Stomach (tissue), 4 donors: ENCODE measurements at regions not wholly inside any gene's neighbourhood (a gene's known extent, or its start where the extent isn't known, plus 50 kb on each side); places are given as distances from the start of the nearest gene placed in this dataset.

Source experiments
- CTCF ChIP-seq, 7 experiments: fragments of 450-650 bp in 4 of 7; fragments of 200-600 bp in 3 of 7; sonication (generic) in 3 of 7; IDR thresholded peaks; one replicate each; pipeline ENCODE4 v1.5.1; 2016 to 2019; ENCODE audit warnings: antibody characterized with exemption in 7 of 7, control low read depth in 2 of 7, mild to moderate bottlenecking in 1 of 7
- EP300 ChIP-seq: sonication (generic); formaldehyde crosslinking; IDR thresholded peaks from one replicate; pipeline ENCODE4 v1.6.1; 2017; ENCODE audit warnings: antibody characterized with exemption
- POLR2A ChIP-seq, 4 donors: fragments of 450-650 bp; IDR thresholded peaks; one replicate each; pipeline ENCODE4 v1.6.1; 2016; ENCODE audit warnings: antibody characterized with exemption in 4 of 4, control low read depth in 2 of 4, mild to moderate bottlenecking in 1 of 4, moderate library complexity in 1 of 4
- POLR2AphosphoS5 ChIP-seq, 3 donors: sonication (generic); formaldehyde crosslinking; IDR thresholded peaks; one replicate each; pipeline ENCODE4 v1.6.1; 2016; ENCODE audit warnings: antibody characterized with exemption in 3 of 3

- TF ChIP-seq CTCF (IDR thresholded peaks at IDR 0.05) (no peak), POLR2A (IDR thresholded peaks at IDR 0.05) (no peak), EP300 (no peak), POLR2AphosphoS5 (IDR thresholded peaks at IDR 0.05) (no peak)
These were observed 448.5 kb upstream of the RPS6KA3 start for GRCh38 chrX:20715176-20715575.
